PC-9 (cell line): ENCODE measurements at regions not wholly inside any gene's neighbourhood (a gene's known extent, or its start where the extent isn't known, plus 50 kb on each side); places are given as distances from the start of the nearest gene placed in this dataset.

ENCODE experiments used
- BruUV-seq: library from RNA; stranded (reverse); fragments of 400-500 nt; replicated peaks from 2 replicates; lab custom pipeline; 2021; lab: Mats Ljungman, UMichigan
- CTCF ChIA-PET: fragments of 300-600 bp; sonication (Branson Sonifier 250); formaldehyde crosslinking; loops from one replicate; lab custom pipeline; 2022; ENCODE audit warnings: antibody characterized with exemption; lab: Charles Lee
- POLR2A ChIA-PET: fragments of 300-600 bp; sonication (Branson Sonifier 250); formaldehyde crosslinking; loops from one replicate; lab custom pipeline; 2022; ENCODE audit warnings: antibody characterized with exemption; ENCODE audit not compliant: unreplicated experiment; lab: Charles Lee
- DNase-seq, 2 experiments: peaks; one replicate each; pipeline versions ENCODE4 v3.0.0 to v3.0.0-alpha.2; 2015 to 2022; ENCODE audit warnings: mixed read lengths in 1 of 2
- H2AFZ ChIP-seq: fragments of 200-600 bp; sonication (generic); 2 replicates; pipeline ENCODE4 v1.8.1; 2017; ENCODE audit warnings: antibody characterized with exemption
- H3F3A ChIP-seq: fragments of 200-600 bp; sonication (generic); 2 replicates; pipeline ENCODE4 v1.8.1; 2017; ENCODE audit warnings: antibody characterized with exemption, mild to moderate bottlenecking, low read depth; ENCODE audit not compliant: insufficient read depth
- H3K27ac ChIP-seq: fragments of 200-600 bp; sonication (generic); 2 replicates; pipeline ENCODE4 v1.6.1; 2016; ENCODE audit warnings: mixed run types
- H3K27me3 ChIP-seq: fragments of 200-600 bp; sonication (generic); 2 replicates; pipeline ENCODE4 v1.6.1; 2016; ENCODE audit warnings: low read depth, mixed run types; ENCODE audit not compliant: insufficient read depth
- H3K36me3 ChIP-seq: fragments of 200-600 bp; sonication (generic); 2 replicates; pipeline ENCODE4 v1.6.1; 2016; ENCODE audit warnings: low read depth, mixed run types
- H3K4me1 ChIP-seq: fragments of 200-600 bp; sonication (generic); replicated peaks from 2 replicates; pipeline ENCODE4 v1.6.1; 2016; ENCODE audit warnings: mixed run types; ENCODE audit not compliant: insufficient read depth
- H3K4me2 ChIP-seq: fragments of 200-600 bp; sonication (generic); 2 replicates; pipeline ENCODE4 v1.6.1; 2017; ENCODE audit warnings: mixed run types
- H3K4me3 ChIP-seq: fragments of 200-600 bp; sonication (generic); 2 replicates; pipeline ENCODE4 v1.6.1; 2016; ENCODE audit warnings: mixed run types
- H3K79me2 ChIP-seq: fragments of 200-600 bp; sonication (generic); 2 replicates; pipeline ENCODE4 v1.6.1; 2017; ENCODE audit warnings: low read depth, mixed run types
- H3K9me2 ChIP-seq: fragments of 200-600 bp; sonication (generic); 2 replicates; pipeline ENCODE4 v1.8.1; 2017; ENCODE audit warnings: mild to moderate bottlenecking; ENCODE audit not compliant: insufficient read depth
- H3K9me3 ChIP-seq: fragments of 200-600 bp; sonication (generic); 2 replicates; pipeline ENCODE4 v1.8.1; 2016; ENCODE audit warnings: low read depth; ENCODE audit not compliant: insufficient read depth
- H4K20me1 ChIP-seq: fragments of 200-600 bp; sonication (generic); 2 replicates; pipeline ENCODE4 v1.8.1; 2017; ENCODE audit not compliant: insufficient read depth
- CTCF ChIP-seq: fragments of 200-600 bp; sonication (generic); conservative IDR thresholded peaks from 2 replicates; pipeline ENCODE4 v1.6.1; 2017; ENCODE audit warnings: mixed run types, antibody characterized with exemption, mild to moderate bottlenecking, moderate library complexity
- EZH2 ChIP-seq: fragments of 200-600 bp; sonication (generic); IDR thresholded peaks from 2 replicates; pipeline ENCODE4 v1.8.0; 2017; ENCODE audit warnings: antibody characterized with exemption, low read depth
- intact Hi-C: fragments of 100-400 bp; cut with micrococcal nuclease; formaldehyde crosslinking; loops from one replicate; pipeline ENCODE4 v1.10.0; 2022; ENCODE audit not compliant: unreplicated experiment

- TF ChIP-seq EZH2: no peak
- TF ChIP-seq CTCF: no peak
- no peak for DNase-seq
- Histone ChIP-seq H3K27me3 (no peaks in the 10 kb centered on the region), H3K27ac (no peak overlapping the region), H3K4me2 (no peak overlapping the region), H3K79me2 (no peaks in the 10 kb centered on the region), H3K9me3 (0 out of 2 replicates have a peak, but pooled peaks cover 4% of the 10 kb centered on the region), H3K9me2 (no peaks in the 10 kb centered on the region), H3K4me3 (no peak overlapping the region), H3K36me3 (no peaks in the 10 kb centered on the region), H3K4me1 (peaks cover 64% of the 10 kb centered on the region), H2AFZ (no peak overlapping the region), H3F3A (peaks cover 41% of the 10 kb centered on the region), H4K20me1 (no peaks in the 10 kb centered on the region)
- ChIA-PET POLR2A (no interaction called here), CTCF (no interaction called here)
- intact Hi-C loops: loop anchor here (5.0 kb wide), 2 partner anchors 127 to 138 kb away; no protein-coding TSS in a partner anchor
- no TSS peak for BruUV-seq
These were observed 187.1 kb upstream of the ARL4C start for GRCh38 chr2:234683950-234684349.

- Histone ChIP-seq H4K20me1 (no peaks in the 10 kb centered on the region), H3K27me3 (no peaks in the 10 kb centered on the region), H3K27ac (no peak overlapping the region), H3K9me2 (no peaks in the 10 kb centered on the region), H3K79me2 (no peaks in the 10 kb centered on the region), H3K4me2 (no peak overlapping the region), H3F3A (peaks cover 49% of the 10 kb centered on the region), H2AFZ (no peak overlapping the region), H3K9me3 (no peaks in the 10 kb centered on the region; the same call in 1 of the 2 replicates), H3K4me1 (peaks cover 75% of the 10 kb centered on the region), H3K36me3 (no peaks in the 10 kb centered on the region), H3K4me3 (no peak overlapping the region)
- ChIA-PET CTCF (no interaction called here), POLR2A (no interaction called here)
- intact Hi-C loops: loop anchor here (5.0 kb wide), 2 partner anchors 125 to 140 kb away; no protein-coding TSS in a partner anchor
- DNase-seq: no peak
- no TSS peak for BruUV-seq
- TF ChIP-seq CTCF: no peak
- TF ChIP-seq EZH2: no peak
These were observed 185.8 kb upstream of the ARL4C start for GRCh38 chr2:234682492-234683228.

GRCh38 chr2:234680688-234681619 lies 184.1 kb upstream of the ARL4C start:
- Histone ChIP-seq H3K36me3 (no peaks in the 10 kb centered on the region), H3K9me2 (no peaks in the 10 kb centered on the region), H3K4me1 (peaks cover 75% of the 10 kb centered on the region), H3K27me3 (no peaks in the 10 kb centered on the region), H3K27ac (peak overlapping the region; percentile 90), H3F3A (peaks cover 42% of the 10 kb centered on the region), H3K79me2 (no peaks in the 10 kb centered on the region), H3K4me3 (no peak overlapping the region), H2AFZ (no peak overlapping the region), H3K4me2 (peak overlapping the region; percentile 67), H3K9me3 (no peaks in the 10 kb centered on the region; the same call in 1 of the 2 replicates), H4K20me1 (no peaks in the 10 kb centered on the region)
- intact Hi-C loops: loop anchor here (2.0 to 5.0 kb wide), 3 partner anchors 124 to 426 kb away; no protein-coding TSS in a partner anchor
- POLR2A ChIA-PET: interaction anchor here (0.6 to 0.7 kb wide), 2 partner anchors 11 to 86 kb away, joined by 7 to 8 read pairs; no protein-coding TSS in a partner anchor
- no peak for TF ChIP-seq CTCF
- TF ChIP-seq EZH2: no peak
- no TSS peak for BruUV-seq
- no peak for DNase-seq
- CTCF ChIA-PET: interaction anchor here (1.2 kb wide), 1 partner anchor 13 kb away, joined by 3 read pairs; no protein-coding TSS in a partner anchor
